ENCODE measurements at regions not wholly inside any gene's neighbourhood (a gene's known extent, or its start where the extent isn't known, plus 50 kb on each side); places are given as distances from the start of the nearest gene placed in this dataset.

- no peaks in the 10 kb centered on the region for H3K36me3 Mint-ChIP-seq (ENCODE audit: low read depth)
- no peaks in the 10 kb centered on the region for H3K27me3 Mint-ChIP-seq
- no peak overlapping the region for H3K27ac Mint-ChIP-seq
- DNase-seq (no peak), ATAC-seq (no peak)
- intact Hi-C loops (cut with DNase I, micrococcal nuclease) = no loop called here
- POLR2A ChIA-PET = no interaction called here
- no peaks in the 10 kb centered on the region for H3K4me1 Mint-ChIP-seq
- H3K9me3 Mint-ChIP-seq (ENCODE audit: low read depth) = peaks cover 4% of the 10 kb centered on the region
- CTCF ChIA-PET = no interaction called here
- H3K4me3 Mint-ChIP-seq = no peak overlapping the region
Measured at GRCh38 chr17:71247441-71248015, 873.3 kb upstream of the SOX9 start.

- intact Hi-C loops (cut with DNase I, micrococcal nuclease) = no loop called here
- Mint-ChIP-seq H3K27me3 (no peaks in the 10 kb centered on the region), H3K36me3 (ENCODE audit: low read depth) (no peaks in the 10 kb centered on the region), H3K9me3 (ENCODE audit: low read depth) (peaks cover 9% of the 10 kb centered on the region), H3K4me1 (no peaks in the 10 kb centered on the region), H3K4me3 (no peak overlapping the region), H3K27ac (no peak overlapping the region)
- POLR2A ChIA-PET = no interaction called here
- no peak for ATAC-seq
- DNase-seq = no peak
- CTCF ChIA-PET = no interaction called here
Measured at GRCh38 chr17:71251276-71251675, 869.5 kb upstream of the SOX9 start.

GRCh38 chr17:71251951-71252350, 868.9 kb upstream of the SOX9 start:
- Mint-ChIP-seq H3K9me3 (ENCODE audit: low read depth) (peaks cover 10% of the 10 kb centered on the region), H3K4me1 (no peaks in the 10 kb centered on the region), H3K27me3 (no peaks in the 10 kb centered on the region), H3K36me3 (ENCODE audit: low read depth) (no peaks in the 10 kb centered on the region), H3K4me3 (no peak overlapping the region), H3K27ac (no peak overlapping the region)
- ChIA-PET POLR2A (no interaction called here), CTCF (no interaction called here)
- ATAC-seq (no peak), DNase-seq (no peak)
- intact Hi-C loops (cut with DNase I, micrococcal nuclease) = no loop called here

- ChIA-PET POLR2A (no interaction called here), CTCF (no interaction called here)
- H3K27ac Mint-ChIP-seq = no peak overlapping the region
- H3K4me1 Mint-ChIP-seq = no peaks in the 10 kb centered on the region
- intact Hi-C loops (cut with DNase I, micrococcal nuclease) = no loop called here
- H3K4me3 Mint-ChIP-seq = no peak overlapping the region
- no peak for ATAC-seq
- DNase-seq = no peak
- H3K27me3 Mint-ChIP-seq = no peaks in the 10 kb centered on the region
- H3K9me3 Mint-ChIP-seq (ENCODE audit: low read depth) = peaks cover 12% of the 10 kb centered on the region
- H3K36me3 Mint-ChIP-seq (ENCODE audit: low read depth) = no peaks in the 10 kb centered on the region
Measured at GRCh38 chr17:71252436-71252835, 868.4 kb upstream of the SOX9 start.

GRCh38 chr17:71257096-71257495, 863.7 kb upstream of the SOX9 start:
- Mint-ChIP-seq H3K36me3 (ENCODE audit: low read depth) (no peaks in the 10 kb centered on the region), H3K27me3 (no peaks in the 10 kb centered on the region), H3K4me3 (no peak overlapping the region), H3K27ac (no peak overlapping the region), H3K4me1 (no peaks in the 10 kb centered on the region), H3K9me3 (ENCODE audit: low read depth) (peaks cover 13% of the 10 kb centered on the region)
- no peak for DNase-seq
- ChIA-PET CTCF (no interaction called here), POLR2A (no interaction called here)
- ATAC-seq = no peak
- intact Hi-C loops (cut with DNase I, micrococcal nuclease) = no loop called here

- ChIA-PET POLR2A (no interaction called here), CTCF (no interaction called here)
- Mint-ChIP-seq H3K27me3 (no peaks in the 10 kb centered on the region), H3K27ac (no peak overlapping the region), H3K4me1 (no peaks in the 10 kb centered on the region), H3K4me3 (no peak overlapping the region), H3K36me3 (ENCODE audit: low read depth) (no peaks in the 10 kb centered on the region), H3K9me3 (ENCODE audit: low read depth) (peaks cover 9% of the 10 kb centered on the region)
- intact Hi-C loops (cut with DNase I, micrococcal nuclease) = no loop called here
- DNase-seq (no peak), ATAC-seq (no peak)
Measured at GRCh38 chr17:71260366-71260940, 860.4 kb upstream of the SOX9 start.

- Mint-ChIP-seq H3K27me3 (no peaks in the 10 kb centered on the region), H3K9me3 (ENCODE audit: low read depth) (peaks cover 23% of the 10 kb centered on the region), H3K4me1 (no peaks in the 10 kb centered on the region), H3K27ac (no peak overlapping the region), H3K36me3 (ENCODE audit: low read depth) (no peaks in the 10 kb centered on the region), H3K4me3 (no peak overlapping the region)
- intact Hi-C loops (cut with DNase I, micrococcal nuclease) = no loop called here
- ATAC-seq (no peak), DNase-seq (no peak)
- ChIA-PET CTCF (no interaction called here), POLR2A (no interaction called here)
Measured at GRCh38 chr17:71262586-71262985, 858.2 kb upstream of the SOX9 start.

GRCh38 chr17:71267668-71268067, 853.2 kb upstream of the SOX9 start:
- H3K27ac Mint-ChIP-seq = no peak overlapping the region
- CTCF ChIA-PET = interaction anchor here (1.0 kb wide), 1 partner anchor 1598 kb away, joined by 3 read pairs; no protein-coding TSS in a partner anchor
- no peak for DNase-seq

GRCh38 chr17:71269201-71269600, 851.6 kb upstream of the SOX9 start:
- Mint-ChIP-seq H3K27ac (no peak overlapping the region), H3K4me3 (no peak overlapping the region), H3K9me3 (ENCODE audit: low read depth) (peaks cover 31% of the 10 kb centered on the region), H3K4me1 (no peaks in the 10 kb centered on the region), H3K36me3 (ENCODE audit: low read depth) (no peaks in the 10 kb centered on the region), H3K27me3 (no peaks in the 10 kb centered on the region)
- ATAC-seq = no peak
- no peak for DNase-seq
- CTCF ChIA-PET = interaction anchor here (0.7 kb wide), 1 partner anchor 596 kb away, joined by 3 read pairs; no protein-coding TSS in a partner anchor
- intact Hi-C loops (cut with DNase I, micrococcal nuclease) = no loop called here
- POLR2A ChIA-PET = no interaction called here

More at GRCh38 chr17:71267668-71268067, 853.2 kb upstream of the SOX9 start:
- ATAC-seq = no peak
- H3K9me3 Mint-ChIP-seq (ENCODE audit: low read depth) = peaks cover 33% of the 10 kb centered on the region
- intact Hi-C loops (cut with DNase I, micrococcal nuclease) = no loop called here
- H3K27me3 Mint-ChIP-seq = no peaks in the 10 kb centered on the region
- no peaks in the 10 kb centered on the region for H3K4me1 Mint-ChIP-seq
- no peak overlapping the region for H3K4me3 Mint-ChIP-seq
- H3K36me3 Mint-ChIP-seq (ENCODE audit: low read depth) = no peaks in the 10 kb centered on the region
- POLR2A ChIA-PET = no interaction called here

- ChIA-PET POLR2A (no interaction called here), CTCF (interaction anchor here (1.0 kb wide), 1 partner anchor 23 kb away, joined by 4 read pairs; no protein-coding TSS in a partner anchor)
- intact Hi-C loops (cut with DNase I, micrococcal nuclease) = no loop called here
- no peaks in the 10 kb centered on the region for H3K36me3 Mint-ChIP-seq (ENCODE audit: low read depth)
- no peak for ATAC-seq
- H3K4me1 Mint-ChIP-seq = no peaks in the 10 kb centered on the region
- H3K27ac Mint-ChIP-seq = no peak overlapping the region
- no peak for DNase-seq
- no peaks in the 10 kb centered on the region for H3K27me3 Mint-ChIP-seq
- H3K4me3 Mint-ChIP-seq = no peak overlapping the region
- H3K9me3 Mint-ChIP-seq (ENCODE audit: low read depth) = peaks cover 7% of the 10 kb centered on the region
Measured at GRCh38 chr17:71273441-71273840, 847.4 kb upstream of the SOX9 start.

- H3K36me3 Mint-ChIP-seq (ENCODE audit: low read depth) = no peaks in the 10 kb centered on the region
- no peaks in the 10 kb centered on the region for H3K9me3 Mint-ChIP-seq (ENCODE audit: low read depth)
- ATAC-seq (no peak), DNase-seq (no peak)
- ChIA-PET POLR2A (no interaction called here), CTCF (no interaction called here)
- H3K27ac Mint-ChIP-seq = no peak overlapping the region
- intact Hi-C loops (cut with DNase I, micrococcal nuclease) = no loop called here
- H3K4me1 Mint-ChIP-seq = no peaks in the 10 kb centered on the region
- H3K27me3 Mint-ChIP-seq = no peaks in the 10 kb centered on the region
- no peak overlapping the region for H3K4me3 Mint-ChIP-seq
Measured at GRCh38 chr17:71276079-71276478, 844.7 kb upstream of the SOX9 start.

GRCh38 chr17:71283486-71283885, 837.3 kb upstream of the SOX9 start:
- DNase-seq (no peak), ATAC-seq (no peak)
- H3K4me1 Mint-ChIP-seq = no peaks in the 10 kb centered on the region
- no peaks in the 10 kb centered on the region for H3K27me3 Mint-ChIP-seq
- CTCF ChIA-PET = no interaction called here
- intact Hi-C loops (cut with DNase I, micrococcal nuclease) = no loop called here
- POLR2A ChIA-PET = no interaction called here
- no peak overlapping the region for H3K4me3 Mint-ChIP-seq
- no peak overlapping the region for H3K27ac Mint-ChIP-seq
- H3K36me3 Mint-ChIP-seq (ENCODE audit: low read depth) = no peaks in the 10 kb centered on the region
- H3K9me3 Mint-ChIP-seq (ENCODE audit: low read depth) = peaks cover 6% of the 10 kb centered on the region
